Fibroblast of upper back skin (primary cell): ENCODE measurements at regions not wholly inside any gene's neighbourhood (a gene's known extent, or its start where the extent isn't known, plus 50 kb on each side); places are given as distances from the start of the nearest gene placed in this dataset.

ENCODE experiments used
- DNase-seq: peaks from one replicate; pipeline ENCODE4 v3.0.0-alpha.2; 2013

- no peak for DNase-seq
These were observed 56.0 kb downstream of the PLK2 start for GRCh38 chr5:58403822-58404433.

DNA sequence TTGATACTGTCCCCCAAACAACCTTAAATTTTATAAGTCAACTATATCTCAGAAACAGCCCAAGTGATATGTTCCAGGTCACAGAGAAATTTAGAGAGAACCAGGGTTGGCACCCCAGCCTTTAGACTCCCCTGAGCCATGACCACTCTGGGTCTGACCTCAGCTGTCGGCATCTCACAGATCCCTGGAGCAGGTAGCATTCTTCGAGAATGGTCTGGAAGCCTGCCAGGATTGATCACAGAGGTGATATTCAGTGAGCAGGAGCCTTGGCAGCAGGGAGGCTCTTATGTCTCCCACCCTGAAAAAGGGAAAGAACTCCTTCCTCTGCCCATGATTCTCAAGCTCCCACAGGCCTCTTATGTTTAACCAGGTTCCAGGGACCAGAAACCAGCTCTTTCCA lies 58.2 kb downstream of the PLK2 start:
- no peak for DNase-seq

DNA sequence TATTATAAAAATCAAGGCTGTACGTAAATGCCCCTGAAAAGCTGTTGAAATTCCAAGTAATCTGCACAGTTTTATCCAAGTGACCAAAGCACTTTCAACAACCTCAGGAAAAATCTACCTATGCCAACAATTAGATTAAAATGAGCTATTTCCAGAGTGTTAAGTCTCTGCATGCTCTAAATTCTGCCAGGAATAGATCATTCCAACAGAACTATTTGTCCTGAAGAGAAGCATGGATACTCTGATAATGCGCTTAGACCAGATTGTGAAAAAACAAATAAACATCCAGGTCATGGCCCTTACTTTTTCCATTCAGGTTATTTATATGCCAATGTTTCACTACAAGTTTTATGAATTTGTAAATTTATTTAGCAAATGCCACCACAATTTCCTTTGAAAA lies 59.1 kb downstream of the PLK2 start:
- no peak for DNase-seq

DNA sequence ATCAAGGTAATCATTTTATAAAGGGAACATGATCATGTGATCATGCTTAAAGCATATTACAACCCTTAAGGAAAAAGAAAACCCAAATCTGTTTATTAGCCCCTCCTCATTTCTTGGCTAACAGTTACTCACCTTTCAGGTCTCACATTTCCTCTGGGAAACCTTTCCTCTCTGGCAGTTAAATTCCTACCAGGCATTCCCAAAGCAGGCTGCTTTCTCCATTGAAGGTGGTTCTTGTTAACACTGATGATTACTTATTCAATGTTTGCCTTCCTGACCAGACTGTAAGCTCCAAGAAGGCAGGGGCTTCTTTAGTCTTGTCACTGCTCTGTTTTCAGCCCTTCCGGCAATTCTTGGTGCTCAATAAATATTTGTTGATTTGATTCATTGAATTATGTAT lies 59.9 kb downstream of the PLK2 start:
- DNase-seq, result no peak

GRCh38 chr5:58394339-58394738 lies 65.5 kb downstream of the PLK2 start:
- no peak for DNase-seq

GRCh38 chr5:58393716-58394115 lies 66.2 kb downstream of the PLK2 start:
- no peak for DNase-seq

- DNase-seq, result no peak
These were observed 67.4 kb downstream of the PLK2 start for GRCh38 chr5:58392496-58392895.

GRCh38 chr5:58383448-58383847 lies 76.4 kb downstream of the PLK2 start:
- DNase-seq, result no peak

GRCh38 chr5:58382131-58382534 lies 77.8 kb downstream of the PLK2 start:
- no peak for DNase-seq

DNA sequence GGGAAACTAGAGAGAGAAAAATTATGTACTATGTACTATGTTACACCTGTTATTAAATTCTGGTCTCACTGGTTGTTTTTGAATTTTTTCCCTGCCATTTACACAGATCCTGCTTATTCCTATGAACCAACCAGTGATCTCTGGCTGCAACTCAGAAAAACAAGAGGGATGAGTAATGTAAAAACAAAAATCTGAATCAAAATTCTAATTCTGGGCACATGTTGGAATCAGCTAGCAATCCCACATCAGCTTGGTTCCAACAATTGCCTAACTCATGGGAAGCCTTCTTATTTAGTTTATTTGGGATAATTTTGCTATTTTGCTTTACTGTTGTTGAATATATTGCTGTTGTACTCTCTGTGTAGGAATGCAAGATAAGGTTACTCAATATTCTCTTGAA lies 78.3 kb downstream of the PLK2 start:
- no peak for DNase-seq

GRCh38 chr5:58380655-58381054 lies 79.2 kb downstream of the PLK2 start:
- DNase-seq, result no peak

- no peak for DNase-seq
These were observed 81.1 kb downstream of the PLK2 start for GRCh38 chr5:58378613-58379390.

- DNase-seq, result no peak
These were observed 89.3 kb downstream of the PLK2 start for GRCh38 chr5:58370606-58371005.

DNA sequence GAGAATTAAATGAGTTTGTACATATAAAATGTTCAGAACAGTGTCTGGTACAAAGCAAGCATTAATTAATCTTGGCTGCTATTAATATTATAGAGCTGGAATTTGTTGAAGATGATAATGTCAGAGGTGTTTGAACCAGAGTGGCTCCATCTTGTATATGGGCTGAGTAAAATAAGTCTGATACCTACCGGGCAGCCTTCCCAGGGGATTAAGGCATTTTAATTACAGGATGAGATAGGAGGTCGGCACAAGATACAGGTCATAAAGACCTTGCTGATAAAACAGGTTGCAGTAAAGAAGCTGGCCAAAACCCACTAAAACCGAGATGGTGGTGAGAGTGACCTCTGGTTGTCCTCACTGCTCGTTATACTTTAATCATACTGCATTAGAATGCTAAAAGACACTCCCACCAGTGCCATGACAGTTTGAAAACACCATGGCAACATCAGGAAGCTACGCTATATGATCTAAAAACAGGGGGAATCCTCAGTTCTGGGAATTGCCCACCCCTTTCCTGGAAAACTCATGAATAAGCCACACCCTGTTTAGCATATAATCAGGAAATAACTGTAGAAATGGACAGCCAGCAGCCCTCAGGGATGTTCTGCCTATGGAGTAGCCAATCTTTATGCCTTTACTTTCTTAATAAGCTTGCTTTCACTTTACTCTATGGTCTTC lies 90.2 kb downstream of the PLK2 start:
- no peak for DNase-seq

DNA sequence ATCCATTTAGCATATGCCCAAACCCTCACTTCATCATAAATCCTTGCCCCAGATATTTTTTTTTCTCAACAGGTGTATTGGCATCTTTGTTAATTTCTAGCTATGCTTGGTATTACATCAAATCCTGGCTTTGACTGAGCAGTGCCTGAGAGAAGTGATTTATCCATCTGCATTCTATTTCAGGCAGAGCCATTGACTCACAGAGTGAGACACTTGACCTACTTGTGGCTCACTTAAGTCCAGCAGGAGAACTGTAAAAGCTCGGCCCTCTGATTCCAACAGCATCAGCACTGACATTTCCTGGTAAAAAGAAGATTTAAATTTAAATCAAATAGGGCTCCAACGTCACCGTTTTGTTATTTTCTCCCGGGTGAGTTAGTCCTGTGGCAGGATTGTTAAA lies 93.4 kb downstream of the PLK2 start:
- DNase-seq, result peak; percentile 10

GRCh38 chr5:58365791-58366190 lies 94.1 kb downstream of the PLK2 start:
- no peak for DNase-seq

GRCh38 chr5:58363461-58364249 lies 96.2 kb downstream of the PLK2 start:
- no peak for DNase-seq

GRCh38 chr5:58362135-58362534 lies 97.8 kb downstream of the PLK2 start:
- no peak for DNase-seq

DNA sequence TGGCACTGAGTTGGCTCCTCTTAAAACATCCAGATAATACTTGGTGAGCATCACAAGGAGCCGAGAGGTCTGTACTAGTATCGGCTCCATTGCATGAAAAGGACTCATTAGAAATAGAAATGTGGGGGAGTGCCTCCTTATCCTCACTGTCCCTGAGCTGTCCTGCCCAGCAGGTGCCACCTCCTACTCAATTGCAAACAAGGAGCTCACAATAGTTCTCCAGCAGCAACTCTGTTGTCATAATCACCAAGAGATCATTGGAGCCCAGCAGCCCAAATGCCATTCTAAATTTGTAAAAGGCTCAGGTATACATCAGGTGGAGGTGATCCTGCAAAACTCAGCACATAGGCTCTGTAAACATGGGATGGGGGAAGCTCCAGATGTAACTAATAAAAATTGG lies 99.1 kb downstream of the PLK2 start:
- no peak for DNase-seq

- DNase-seq, result no peak
These were observed 99.9 kb downstream of the PLK2 start for GRCh38 chr5:58359981-58360380.

DNA sequence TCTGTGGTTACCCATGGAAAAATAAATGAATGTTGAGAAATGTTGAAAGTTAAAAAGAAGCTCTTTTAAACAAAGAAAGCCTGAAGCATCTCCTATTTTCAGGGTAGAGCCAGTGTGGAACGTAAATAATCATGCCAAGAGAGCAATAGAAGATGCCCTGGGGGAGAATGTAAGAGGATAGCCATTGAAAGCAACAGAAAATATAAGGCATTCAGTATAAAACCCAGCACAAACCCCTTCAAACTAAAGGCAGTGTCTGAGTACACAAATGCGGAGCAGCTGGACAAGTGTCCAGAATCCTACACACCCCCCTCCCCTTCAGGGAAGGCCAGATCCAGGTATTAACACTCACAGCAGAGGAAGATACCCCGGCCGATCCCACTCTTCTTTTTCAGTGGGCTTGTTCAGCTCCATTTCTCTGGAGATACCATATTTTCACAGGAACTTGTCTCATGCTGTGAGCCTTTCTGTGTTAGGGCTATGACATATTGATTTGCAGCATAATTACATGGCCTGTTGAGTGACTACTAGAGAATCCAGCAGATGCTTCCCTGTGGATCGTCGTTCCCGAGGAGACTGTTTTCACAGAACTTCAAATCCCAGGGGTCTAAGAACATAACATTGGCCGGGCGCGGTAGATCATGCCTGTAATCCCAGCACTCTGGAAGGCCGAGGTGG lies 101.2 kb downstream of the PLK2 start:
- DNase-seq, result no peak

DNA sequence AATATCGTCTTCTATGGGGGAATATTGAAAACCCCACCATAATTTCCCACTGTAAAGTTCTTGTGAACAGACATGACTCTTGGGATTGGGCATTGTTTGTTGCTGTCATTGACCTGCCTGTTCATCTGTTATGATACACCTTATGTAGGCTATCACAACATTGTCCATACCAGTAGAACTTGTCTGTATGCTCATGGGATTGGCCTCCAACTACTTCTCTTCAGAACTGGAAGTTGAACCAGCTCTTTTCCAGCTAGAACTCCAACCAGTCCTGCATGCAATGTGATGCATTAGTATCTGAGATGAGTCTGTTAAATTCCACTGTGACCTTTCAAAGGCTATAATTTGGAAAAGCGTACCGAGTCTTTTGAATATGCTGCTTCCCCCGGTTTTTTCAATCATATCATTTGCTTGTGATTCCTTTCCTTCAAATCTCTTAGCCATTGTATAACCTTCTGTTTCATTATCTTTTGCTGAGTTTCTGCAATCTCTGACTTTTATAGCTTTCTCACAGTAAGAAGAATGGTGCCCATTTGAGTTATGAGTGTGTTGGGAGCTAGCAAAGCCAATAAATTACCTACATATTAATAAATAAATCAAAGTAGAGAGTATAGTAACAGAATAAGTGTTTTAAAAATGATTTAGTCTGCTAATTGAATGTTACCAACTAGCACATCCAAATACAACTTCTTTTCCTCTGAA lies 101.9 kb downstream of the PLK2 start:
- DNase-seq, result no peak
